SK-N-SH (cell line): ENCODE measurements at regions not wholly inside any gene's neighbourhood (a gene's known extent, or its start where the extent isn't known, plus 50 kb on each side); places are given as distances from the start of the nearest gene placed in this dataset.

Experiments used
- CTCF ChIA-PET: fragments of 300-600, 350-600 bp; formaldehyde crosslinking; extraction: SDS; loops from one replicate; lab custom pipeline; 2021; lab: Yijun Ruan, JAX
- POLR2A ChIA-PET: fragments of 350-600 bp; sonication (Branson Sonifier 250); formaldehyde crosslinking; extraction: SDS; loops from one replicate; lab custom pipeline; 2020; ENCODE audit warnings: antibody characterized with exemption, inconsistent platforms; lab: Yijun Ruan, JAX
- DNase-seq: peaks from one replicate; pipeline ENCODE4 v3.0.0; 2012
- H2AFZ ChIP-seq: fragments of 200-600 bp; sonication (generic); 2 replicates; pipeline ENCODE4 v1.8.1; 2016; ENCODE audit warnings: antibody characterized with exemption, mild to moderate bottlenecking, low read depth
- H3F3A ChIP-seq: fragments of 200-600 bp; sonication (generic); replicated peaks from 2 replicates; pipeline ENCODE3; 2016; ENCODE audit warnings: antibody characterized with exemption, mild to moderate bottlenecking; ENCODE audit not compliant: insufficient read depth
- H3K27ac ChIP-seq, 2 experiments: fragments of 200-500 bp in 1 of 2; fragments of 200-600 bp in 1 of 2; sonication (Bioruptor generic) in 1 of 2; sonication (generic), shearing (Covaris generic) in 1 of 2; 2 replicates each; pipeline versions ENCODE4 v1.5.1 to v1.6.1; 2014 to 2016; ENCODE audit warnings: low read depth in 2 of 2, inconsistent platforms in 1 of 2, low read length in 1 of 2, mild to moderate bottlenecking in 1 of 2, mixed read lengths in 1 of 2
- H3K27me3 ChIP-seq: fragments of 200-600 bp; sonication (generic), shearing (Covaris generic); 2 replicates; pipeline ENCODE4 v1.6.1; 2016; ENCODE audit warnings: mixed run types; ENCODE audit not compliant: insufficient read depth
- H3K36me3 ChIP-seq, 2 experiments: fragments of 200-500 bp in 1 of 2; fragments of 200-600 bp in 1 of 2; sonication (Bioruptor generic) in 1 of 2; sonication (generic) in 1 of 2; replicated peaks in 1 of 2; 2 replicates each; pipeline versions ENCODE3 to v1.5.1; 2014 to 2016; ENCODE audit warnings: low read length in 1 of 2, mild to moderate bottlenecking in 1 of 2; ENCODE audit not compliant: insufficient read depth in 2 of 2, control insufficient read depth in 1 of 2
- H3K4me1 ChIP-seq, 2 experiments: fragments of 200-500 bp in 1 of 2; fragments of 200-600 bp in 1 of 2; sonication (Bioruptor generic) in 1 of 2; sonication (generic), shearing (Covaris generic) in 1 of 2; 2 replicates each; pipeline versions ENCODE4 v1.5.1 to v1.6.1; 2014 to 2016; ENCODE audit warnings: low read depth in 1 of 2, low read length in 1 of 2, mixed run types in 1 of 2; ENCODE audit not compliant: insufficient read depth in 2 of 2, control insufficient read depth in 1 of 2
- H3K4me2 ChIP-seq: fragments of 200-600 bp; sonication (generic), shearing (Covaris generic); 2 replicates; pipeline ENCODE4 v1.6.1; 2017; ENCODE audit warnings: mixed run types
- H3K4me3 ChIP-seq, 2 experiments: fragments of 200-500 bp in 1 of 2; fragments of 200-600 bp in 1 of 2; sonication (Bioruptor generic) in 1 of 2; sonication (generic), shearing (Covaris generic) in 1 of 2; 2 replicates each; pipeline versions ENCODE4 v1.5.1 to v1.8.1; 2014 to 2016; ENCODE audit warnings: low read depth in 2 of 2, inconsistent platforms in 1 of 2, low read length in 1 of 2, mild to moderate bottlenecking in 1 of 2, mixed read lengths in 1 of 2, moderate library complexity in 1 of 2
- H3K79me2 ChIP-seq: fragments of 200-600 bp; sonication (generic); 2 replicates; pipeline ENCODE4 v1.8.1; 2017; ENCODE audit warnings: mild to moderate bottlenecking; ENCODE audit not compliant: insufficient read depth
- H3K9ac ChIP-seq: fragments of 200-600 bp; sonication (generic); 2 replicates; pipeline ENCODE4 v1.6.1; 2017; ENCODE audit warnings: mixed run types
- H3K9me2 ChIP-seq: fragments of 200-600 bp; sonication (generic); 2 replicates; pipeline ENCODE4 v1.6.1; 2017; ENCODE audit warnings: mixed run types
- H3K9me3 ChIP-seq: fragments of 200-600 bp; sonication (generic); 2 replicates; pipeline ENCODE4 v1.6.1; 2017; ENCODE audit warnings: mixed run types, mild to moderate bottlenecking, moderate library complexity
- H4K20me1 ChIP-seq: fragments of 200-600 bp; sonication (generic); 2 replicates; pipeline ENCODE4 v1.6.1; 2017; ENCODE audit warnings: mild to moderate bottlenecking, mixed run types; ENCODE audit not compliant: insufficient read depth
- ELF1 ChIP-seq: IDR thresholded peaks from 2 replicates; pipeline ENCODE4 v1.4.0; 2012
- EP300 ChIP-seq, 2 experiments: IDR thresholded peaks; 2 replicates each; pipeline versions ENCODE4 v1.4.0 to v1.6.1; 2012; ENCODE audit warnings: borderline replicate concordance in 1 of 2, low read depth in 1 of 2, low read length in 1 of 2
- EZH2phosphoT487 ChIP-seq: fragments of 200-600 bp; sonication (generic); IDR thresholded peaks from 2 replicates; pipeline ENCODE4 v1.6.1; 2017; ENCODE audit warnings: low read depth, mixed run types, mild to moderate bottlenecking, antibody characterized with exemption, moderate library complexity, borderline replicate concordance
- FOSL2 ChIP-seq: IDR thresholded peaks from 2 replicates; pipeline ENCODE4 v1.4.0; 2012; ENCODE audit warnings: low read depth, mild to moderate bottlenecking, moderate library complexity, borderline replicate concordance
- FOXJ3 ChIP-seq: sonication (generic); formaldehyde crosslinking; IDR thresholded peaks from 2 replicates; pipeline ENCODE4 v1.5.1; 2020; ENCODE audit warnings: mild to moderate bottlenecking, missing genetic modification reagents
- FOXM1 ChIP-seq: IDR thresholded peaks from 2 replicates; pipeline ENCODE4 v1.4.0; 2012; ENCODE audit warnings: low read depth, mild to moderate bottlenecking
- GABPA ChIP-seq: IDR thresholded peaks from 2 replicates; pipeline ENCODE4 v1.4.0; 2012; ENCODE audit warnings: low read depth, mild to moderate bottlenecking
- IRF3 ChIP-seq: fragments of 150-350 bp; IDR thresholded peaks from 2 replicates; pipeline ENCODE4 v1.6.1; 2016; ENCODE audit warnings: mild to moderate bottlenecking, low read depth, low read length
- MAX ChIP-seq: IDR thresholded peaks from 2 replicates; pipeline ENCODE4 v1.4.0; 2012; ENCODE audit warnings: low read depth
- MEF2A ChIP-seq: IDR thresholded peaks from 2 replicates; pipeline ENCODE4 v1.4.0; 2012; ENCODE audit warnings: low read depth, borderline replicate concordance
- MXI1 ChIP-seq: IDR thresholded peaks from 2 replicates; pipeline ENCODE4 v1.6.1; 2012; ENCODE audit warnings: mild to moderate bottlenecking, low read depth, low read length, improper control_type of control experiment
- NFIC ChIP-seq: IDR thresholded peaks from 2 replicates; pipeline ENCODE4 v1.4.0; 2012; ENCODE audit warnings: borderline replicate concordance
- NRF1 ChIP-seq: IDR thresholded peaks from 2 replicates; pipeline ENCODE4 v1.6.1; 2012; ENCODE audit warnings: low read depth, mild to moderate bottlenecking, low read length
- RAD21 ChIP-seq: IDR thresholded peaks from 2 replicates; pipeline ENCODE4 v1.6.1; 2012; ENCODE audit warnings: mild to moderate bottlenecking, low read length
- RCOR1 ChIP-seq: fragments of 150-350 bp; IDR thresholded peaks from 2 replicates; pipeline ENCODE4 v1.6.1; 2017; ENCODE audit warnings: antibody characterized with exemption, low read length
- REST ChIP-seq: IDR thresholded peaks from 2 replicates; pipeline ENCODE4 v1.6.1; 2012; ENCODE audit warnings: mild to moderate bottlenecking, low read depth, low read length, moderate library complexity
- RXRA ChIP-seq: IDR thresholded peaks from 2 replicates; pipeline ENCODE4 v1.4.0; 2012; ENCODE audit warnings: low read depth, mild to moderate bottlenecking, borderline replicate concordance
- SIN3A ChIP-seq: IDR thresholded peaks from 2 replicates; pipeline ENCODE4 v1.6.1; 2012; ENCODE audit warnings: low read depth, mild to moderate bottlenecking, low read length, moderate library complexity, borderline replicate concordance
- TCF12 ChIP-seq: IDR thresholded peaks from 2 replicates; pipeline ENCODE4 v1.4.0; 2012
- TEAD4 ChIP-seq: IDR thresholded peaks from 2 replicates; pipeline ENCODE4 v1.4.0; 2012; ENCODE audit warnings: mild to moderate bottlenecking, borderline replicate concordance; ENCODE audit not compliant: insufficient read depth
- USF2 ChIP-seq: fragments of 150-350 bp; IDR thresholded peaks from 2 replicates; pipeline ENCODE4 v1.6.1; 2017; ENCODE audit warnings: antibody characterized with exemption, low read length, low read depth, borderline replicate concordance
- YY1 ChIP-seq: IDR thresholded peaks from 2 replicates; pipeline ENCODE4 v1.4.0; 2012; ENCODE audit warnings: low read depth, mild to moderate bottlenecking
- WGBS: methylation state at CpG from one replicate; pipeline ENCODE4 v1.1.6; 2017; ENCODE audit warnings: low lambda C conversion rate; 5-methylcytosine and 5-hydroxymethylcytosine counted together

- no peaks in the 10 kb centered on the region for H3K79me2 ChIP-seq
- no peak overlapping the region for H3K4me2 ChIP-seq
- H4K20me1 ChIP-seq: no peaks in the 10 kb centered on the region
- no peaks in the 10 kb centered on the region for H3F3A ChIP-seq
- H3K27ac ChIP-seq: no peak overlapping the region
- CTCF ChIA-PET: no interaction called here
- H3K27me3 ChIP-seq: peaks cover 3% of the 10 kb centered on the region; the same call in 1 of the 2 replicates
- no peak overlapping the region for H3K4me3 ChIP-seq
- H3K9ac ChIP-seq: no peak overlapping the region
- H3K36me3 ChIP-seq: no peaks in the 10 kb centered on the region
- TF ChIP-seq MEF2A (no peak), MXI1 (no peak), RCOR1 (no peak), FOSL2 (no peak), RAD21 (no peak), TCF12 (no peak), GABPA (no peak), IRF3 (no peak), FOXM1 (no peak), MAX (no peak), FOXJ3 (CRISPR knock-in tag) (no peak), ELF1 (no peak), EZH2phosphoT487 (no peak), RXRA (no peak), SIN3A (no peak), USF2 (no peak)
- no peak for DNase-seq
- no peaks in the 10 kb centered on the region for H3K4me1 ChIP-seq
- 2% methylated on average over 7 of the region's 7 CpGs for WGBS
- H3K9me2 ChIP-seq: no peaks in the 10 kb centered on the region
- no peaks in the 10 kb centered on the region for H3K9me3 ChIP-seq
- POLR2A ChIA-PET: no interaction called here
- no peak overlapping the region for H2AFZ ChIP-seq
Measured at GRCh38 chr17:5913032-5913531, 157.1 kb upstream of the WSCD1 start.

- 3% methylated on average over 1 of the region's 1 CpG for WGBS
- Histone ChIP-seq H3K27ac (no peak overlapping the region), H3K79me2 (no peaks in the 10 kb centered on the region), H2AFZ (no peak overlapping the region), H3K27me3 (peaks cover 3% of the 10 kb centered on the region; the same call in 1 of the 2 replicates), H4K20me1 (no peaks in the 10 kb centered on the region), H3K9me2 (no peaks in the 10 kb centered on the region), H3K9ac (no peak overlapping the region), H3F3A (no peaks in the 10 kb centered on the region), H3K9me3 (no peaks in the 10 kb centered on the region), H3K36me3 (no peaks in the 10 kb centered on the region), H3K4me2 (no peak overlapping the region), H3K4me1 (no peaks in the 10 kb centered on the region), H3K4me3 (no peak overlapping the region)
- POLR2A ChIA-PET: no interaction called here
- CTCF ChIA-PET: no interaction called here
- no peak for DNase-seq
- TF ChIP-seq REST: no peak
- no peak for TF ChIP-seq RXRA
- no peak for TF ChIP-seq IRF3
- no peak for TF ChIP-seq EP300 (IDR thresholded peaks at IDR 0.05; ENCODE audit: borderline replicate concordance in 1 of 2, low read depth in 1 of 2, low read length in 1 of 2)
- no peak for TF ChIP-seq NRF1
- TF ChIP-seq TEAD4: no peak
- no peak for TF ChIP-seq ELF1
- TF ChIP-seq NFIC: no peak
- no peak for TF ChIP-seq YY1
- no peak for TF ChIP-seq FOXJ3 (CRISPR knock-in tag)
Measured at GRCh38 chr17:5913641-5914040, 156.5 kb upstream of the WSCD1 start.
